ENCODE measurements at regions not wholly inside any gene's neighbourhood (a gene's known extent, or its start where the extent isn't known, plus 50 kb on each side); places are given as distances from the start of the nearest gene placed in this dataset.
A peak's percentile ranks its signal among the peaks of the same experiment; 100 is the strongest.

- no peak overlapping the region for H3K27ac ChIP-seq
- 78 to 86% (median 85%) methylated on average over 4 of the region's 4 CpGs for WGBS, 3 donors
- intact Hi-C loops (cut with DNase I): no loop called here
- no peaks in the 10 kb centered on the region for H3K9me3 ChIP-seq
- DNase-seq: peak in 1 of 5 donors; percentile 8
- H3K27me3 ChIP-seq: no peaks in the 10 kb centered on the region
- H3K4me3 ChIP-seq: no peak overlapping the region
- H3K36me3 ChIP-seq: no peaks in the 10 kb centered on the region
- H3K4me1 ChIP-seq (ENCODE audit: insufficient read depth): no peaks in the 10 kb centered on the region
- TF ChIP-seq CTCF (IDR thresholded peaks at IDR 0.05): no peak
- TF ChIP-seq EP300 (IDR thresholded peaks at IDR 0.05): no peak
- no peak for TF ChIP-seq POLR2A (IDR thresholded peaks at IDR 0.05)
These were observed 206.9 kb downstream of the MATN1 start for GRCh38 chr1:30516485-30516858.

- Histone ChIP-seq H3K4me3 (no peak overlapping the region), H3K9me3 (no peaks in the 10 kb centered on the region), H3K27me3 (no peaks in the 10 kb centered on the region), H3K36me3 (no peaks in the 10 kb centered on the region), H3K4me1 (ENCODE audit: insufficient read depth) (no peaks in the 10 kb centered on the region), H3K27ac (no peak overlapping the region)
- DNase-seq: peak in 1 of 5 donors; percentile 2
- TF ChIP-seq CTCF (IDR thresholded peaks at IDR 0.05) (no peak), POLR2A (IDR thresholded peaks at IDR 0.05) (no peak), EP300 (IDR thresholded peaks at IDR 0.05) (no peak)
- 65 to 76% (median 67%) methylated on average over 10 of the region's 10 CpGs for WGBS, 3 donors
- intact Hi-C loops (cut with DNase I): no loop called here
These were observed 207.5 kb downstream of the MATN1 start for GRCh38 chr1:30515755-30516484.

GRCh38 chr1:30514945-30515344, 208.4 kb downstream of the MATN1 start:
- intact Hi-C loops (cut with DNase I): no loop called here
- no peaks in the 10 kb centered on the region for H3K36me3 ChIP-seq
- TF ChIP-seq POLR2A (IDR thresholded peaks at IDR 0.05) (no peak), CTCF (IDR thresholded peaks at IDR 0.05) (no peak), EP300 (IDR thresholded peaks at IDR 0.05) (no peak)
- no peaks in the 10 kb centered on the region for H3K9me3 ChIP-seq
- H3K27ac ChIP-seq: no peak overlapping the region
- WGBS, 3 donors: 32 to 51% (median 47%) methylated on average over 3 of the region's 3 CpGs
- H3K4me1 ChIP-seq (ENCODE audit: insufficient read depth): no peaks in the 10 kb centered on the region
- DNase-seq: peak in 1 of 5 donors; percentile 3
- H3K4me3 ChIP-seq: no peak overlapping the region
- no peaks in the 10 kb centered on the region for H3K27me3 ChIP-seq

- no peaks in the 10 kb centered on the region for H3K36me3 ChIP-seq
- intact Hi-C loops (cut with DNase I): no loop called here
- TF ChIP-seq POLR2A (IDR thresholded peaks at IDR 0.05) (no peak), EP300 (IDR thresholded peaks at IDR 0.05) (no peak), CTCF (IDR thresholded peaks at IDR 0.05) (no peak)
- no peaks in the 10 kb centered on the region for H3K27me3 ChIP-seq
- no peak overlapping the region for H3K27ac ChIP-seq
- no peak for DNase-seq
- H3K4me3 ChIP-seq: no peak overlapping the region
- H3K4me1 ChIP-seq (ENCODE audit: insufficient read depth): no peaks in the 10 kb centered on the region
- no peaks in the 10 kb centered on the region for H3K9me3 ChIP-seq
- WGBS, 3 donors: 41 to 49% (median 43%) methylated on average over 6 of the region's 6 CpGs
These were observed 209.2 kb downstream of the MATN1 start for GRCh38 chr1:30514137-30514654.

Data from ovary (tissue), 7 donors.